DOHH2 (cell line): ENCODE measurements at regions not wholly inside any gene's neighbourhood (a gene's known extent, or its start where the extent isn't known, plus 50 kb on each side); places are given as distances from the start of the nearest gene placed in this dataset.

Experiments used
- H3F3A ChIP-seq: fragments of 200-600 bp; sonication (generic), shearing (Covaris generic); 2 replicates; pipeline ENCODE4 v1.6.0; 2016; ENCODE audit warnings: antibody characterized with exemption, mild to moderate bottlenecking; ENCODE audit not compliant: control insufficient read depth, insufficient read depth
- H3K27ac ChIP-seq: fragments of 200-600 bp; sonication (generic); 2 replicates; pipeline ENCODE4 v1.5.1; 2014; ENCODE audit warnings: low read depth, mild to moderate bottlenecking, low read length, moderate library complexity
- H3K27me3 ChIP-seq: fragments of 200-600 bp; sonication (generic); 2 replicates; pipeline ENCODE4 v1.6.1; 2014; ENCODE audit warnings: mild to moderate bottlenecking, low read length, mixed read lengths; ENCODE audit not compliant: control insufficient read depth
- H3K36me3 ChIP-seq: fragments of 200-600 bp; sonication (generic); 2 replicates; pipeline ENCODE4 v1.6.1; 2014; ENCODE audit warnings: mild to moderate bottlenecking, low read length, moderate library complexity, mixed read lengths; ENCODE audit not compliant: control insufficient read depth
- H3K4me1 ChIP-seq: fragments of 200-600 bp; sonication (generic); 2 replicates; pipeline ENCODE4 v1.6.1; 2014; ENCODE audit warnings: mild to moderate bottlenecking, low read length, mixed read lengths; ENCODE audit not compliant: control insufficient read depth
- H3K4me2 ChIP-seq: fragments of 200-600 bp; sonication (generic); 2 replicates; pipeline ENCODE4 v1.6.0; 2014; ENCODE audit warnings: mild to moderate bottlenecking, low read length, moderate library complexity
- H3K4me3 ChIP-seq: fragments of 200-600 bp; sonication (generic); 2 replicates; pipeline ENCODE4 v1.5.1; 2014; ENCODE audit warnings: mild to moderate bottlenecking, low read length, mixed read lengths
- H3K79me2 ChIP-seq: fragments of 200-600 bp; sonication (generic); 2 replicates; pipeline ENCODE4 v1.6.1; 2014; ENCODE audit warnings: mild to moderate bottlenecking, low read length, mixed read lengths; ENCODE audit not compliant: control insufficient read depth
- H3K9me2 ChIP-seq: fragments of 200-600 bp; sonication (generic); replicated peaks from 2 replicates; pipeline ENCODE4 v1.6.1; 2014; ENCODE audit warnings: mild to moderate bottlenecking, low read length, mixed read lengths; ENCODE audit not compliant: control insufficient read depth
- H3K9me3 ChIP-seq: fragments of 200-600 bp; sonication (generic); 2 replicates; pipeline ENCODE4 v1.6.1; 2014; ENCODE audit warnings: antibody characterized with exemption, low read length, mixed read lengths; ENCODE audit not compliant: control insufficient read depth, insufficient read depth
- H4K20me1 ChIP-seq: fragments of 200-600 bp; sonication (generic); 2 replicates; pipeline ENCODE4 v1.6.0; 2014; ENCODE audit warnings: low read depth, mild to moderate bottlenecking, antibody characterized with exemption, low read length, moderate library complexity; ENCODE audit not compliant: control insufficient read depth, insufficient read depth
- EZH2phosphoT487 ChIP-seq: fragments of 200-600 bp; sonication (generic); IDR thresholded peaks from 2 replicates; pipeline ENCODE4 v1.6.1; 2017; ENCODE audit warnings: borderline replicate concordance, mild to moderate bottlenecking, antibody characterized with exemption, low read length, moderate library complexity, mixed read lengths
- TF ChIP-seq, protein P1 (sequence below): fragments of 200-600 bp; sonication (generic); IDR thresholded peaks from one replicate; pipeline ENCODE4 v1.5.1; 2014; ENCODE audit warnings: antibody characterized with exemption, mild to moderate bottlenecking, low read depth, low read length; ENCODE audit not compliant: poor library complexity, severe bottlenecking

DNA sequence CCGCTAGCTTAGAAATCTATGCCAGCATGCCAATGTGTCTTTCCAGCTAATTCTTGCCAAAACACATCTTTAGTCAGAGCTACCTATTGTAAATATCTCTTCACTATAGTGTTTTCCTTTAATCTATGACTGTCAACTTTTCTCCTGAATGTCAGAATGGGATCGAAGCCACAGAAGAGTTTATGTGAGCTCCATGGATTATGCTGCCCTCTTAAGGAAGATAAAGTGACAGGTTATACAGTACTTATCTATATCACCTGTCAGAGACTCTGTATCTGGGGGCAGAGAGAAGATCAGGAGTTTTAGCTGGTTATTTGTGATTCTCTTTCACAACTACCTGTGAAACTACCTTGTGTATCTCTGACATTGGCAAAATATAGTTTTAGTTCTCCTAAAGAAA, 204.3 kb upstream of the SEL1L start:
- H3K9me3 ChIP-seq = no peaks in the 10 kb centered on the region
- H3K27me3 ChIP-seq = no peaks in the 10 kb centered on the region
- H3K9me2 ChIP-seq = no peaks in the 10 kb centered on the region
- H3K27ac ChIP-seq = no peak overlapping the region
- no peaks in the 10 kb centered on the region for H3K4me1 ChIP-seq
- no peaks in the 10 kb centered on the region for H3K36me3 ChIP-seq
- H4K20me1 ChIP-seq = no peaks in the 10 kb centered on the region
- TF ChIP-seq, protein P1, sequence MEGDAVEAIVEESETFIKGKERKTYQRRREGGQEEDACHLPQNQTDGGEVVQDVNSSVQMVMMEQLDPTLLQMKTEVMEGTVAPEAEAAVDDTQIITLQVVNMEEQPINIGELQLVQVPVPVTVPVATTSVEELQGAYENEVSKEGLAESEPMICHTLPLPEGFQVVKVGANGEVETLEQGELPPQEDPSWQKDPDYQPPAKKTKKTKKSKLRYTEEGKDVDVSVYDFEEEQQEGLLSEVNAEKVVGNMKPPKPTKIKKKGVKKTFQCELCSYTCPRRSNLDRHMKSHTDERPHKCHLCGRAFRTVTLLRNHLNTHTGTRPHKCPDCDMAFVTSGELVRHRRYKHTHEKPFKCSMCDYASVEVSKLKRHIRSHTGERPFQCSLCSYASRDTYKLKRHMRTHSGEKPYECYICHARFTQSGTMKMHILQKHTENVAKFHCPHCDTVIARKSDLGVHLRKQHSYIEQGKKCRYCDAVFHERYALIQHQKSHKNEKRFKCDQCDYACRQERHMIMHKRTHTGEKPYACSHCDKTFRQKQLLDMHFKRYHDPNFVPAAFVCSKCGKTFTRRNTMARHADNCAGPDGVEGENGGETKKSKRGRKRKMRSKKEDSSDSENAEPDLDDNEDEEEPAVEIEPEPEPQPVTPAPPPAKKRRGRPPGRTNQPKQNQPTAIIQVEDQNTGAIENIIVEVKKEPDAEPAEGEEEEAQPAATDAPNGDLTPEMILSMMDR = no peak
- TF ChIP-seq EZH2phosphoT487 = no peak
- no peak overlapping the region for H3K4me3 ChIP-seq
- no peak overlapping the region for H3K4me2 ChIP-seq
- H3K79me2 ChIP-seq = no peaks in the 10 kb centered on the region
- no peaks in the 10 kb centered on the region for H3F3A ChIP-seq

DNA sequence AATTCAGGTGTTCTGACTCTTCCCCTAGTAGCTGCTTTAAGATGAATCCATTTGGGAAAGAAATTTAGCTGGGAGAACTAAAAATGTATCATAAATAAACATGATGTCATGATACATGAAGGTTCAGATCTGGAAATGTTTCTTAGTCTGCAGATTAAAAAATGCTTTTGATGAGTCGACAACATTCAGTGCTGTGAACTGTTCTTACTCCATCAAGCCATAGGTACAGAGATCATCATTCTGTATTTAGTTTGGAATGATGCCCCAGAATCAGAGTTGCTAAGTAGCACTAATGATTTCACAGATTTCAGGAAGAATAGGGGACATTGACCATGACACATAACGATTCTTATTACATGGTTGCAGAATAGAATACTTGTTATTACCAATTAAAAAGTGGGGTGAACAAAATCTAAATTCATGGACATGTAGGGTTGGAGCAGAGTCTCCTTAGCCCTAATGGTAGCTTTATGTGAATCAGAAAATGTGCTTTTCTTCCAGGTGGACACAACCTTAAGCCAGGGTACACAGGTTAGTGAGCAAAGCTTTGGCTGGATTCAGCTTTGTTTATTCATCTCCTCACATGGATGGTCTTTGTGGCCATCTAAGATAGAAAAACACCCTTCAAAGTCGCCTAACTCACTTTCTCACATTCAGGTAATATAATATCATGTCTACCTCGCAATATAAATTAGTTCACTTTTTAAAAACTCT, 205.4 kb upstream of the SEL1L start:
- Histone ChIP-seq H3K9me2 (no peaks in the 10 kb centered on the region), H3K4me3 (no peak overlapping the region), H3K4me1 (no peaks in the 10 kb centered on the region), H3K27ac (no peak overlapping the region), H3K79me2 (no peaks in the 10 kb centered on the region), H3K9me3 (no peaks in the 10 kb centered on the region), H3F3A (no peaks in the 10 kb centered on the region), H3K27me3 (no peaks in the 10 kb centered on the region), H3K36me3 (no peaks in the 10 kb centered on the region), H4K20me1 (no peaks in the 10 kb centered on the region), H3K4me2 (no peak overlapping the region)
- TF ChIP-seq, protein P1 = no peak
- TF ChIP-seq EZH2phosphoT487 = no peak

DNA sequence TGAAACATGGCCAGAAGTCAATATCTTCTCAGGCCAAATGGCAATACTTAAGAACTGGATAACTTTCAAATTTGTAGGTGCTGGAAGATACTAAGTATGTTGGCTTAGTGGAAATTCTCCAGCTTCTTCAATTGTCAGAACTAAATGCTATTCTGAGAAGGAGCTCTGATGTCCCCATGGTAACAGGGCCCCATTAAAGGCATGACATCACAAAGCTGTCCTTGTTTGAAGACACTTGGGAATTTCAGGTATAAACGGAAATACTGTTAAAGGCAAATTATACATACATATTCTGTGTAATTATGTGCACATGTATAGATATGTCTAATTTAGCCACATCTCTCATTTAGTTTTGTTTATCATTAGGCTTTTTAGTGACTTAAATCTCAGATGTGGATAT, 210.0 kb upstream of the SEL1L start:
- Histone ChIP-seq H3K27me3 (no peaks in the 10 kb centered on the region), H3K9me3 (no peaks in the 10 kb centered on the region), H3K79me2 (no peaks in the 10 kb centered on the region), H4K20me1 (no peaks in the 10 kb centered on the region), H3F3A (no peaks in the 10 kb centered on the region), H3K36me3 (no peaks in the 10 kb centered on the region), H3K4me2 (no peak overlapping the region), H3K4me1 (no peaks in the 10 kb centered on the region), H3K4me3 (no peak overlapping the region), H3K27ac (no peak overlapping the region), H3K9me2 (no peaks in the 10 kb centered on the region)
- no peak for TF ChIP-seq EZH2phosphoT487
- TF ChIP-seq, protein P1 = no peak
